ENCODE measurements at regions not wholly inside any gene's neighbourhood (a gene's known extent, or its start where the extent isn't known, plus 50 kb on each side); places are given as distances from the start of the nearest gene placed in this dataset.

DNA sequence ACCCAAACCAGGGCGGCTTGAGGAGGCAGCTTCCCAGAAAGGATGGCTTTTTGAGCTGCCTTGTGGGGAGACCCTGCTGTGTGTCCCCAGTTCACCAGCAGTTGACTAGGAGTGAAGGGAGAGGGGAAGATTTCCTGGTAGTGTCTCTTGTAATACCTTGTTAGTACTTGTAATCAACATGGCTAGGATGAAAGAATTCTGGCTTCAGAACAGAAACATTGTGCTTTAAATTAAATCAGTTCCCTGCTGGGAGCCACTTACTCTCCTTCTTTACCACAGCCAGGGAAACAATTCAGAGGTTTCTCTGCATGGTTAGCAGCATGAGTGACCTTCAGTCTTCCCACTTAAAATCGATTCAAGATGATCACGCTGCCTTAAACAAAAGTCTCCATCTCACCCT lies 525.4 kb upstream of the ID4 start (continued):
- TF ChIP-seq IRF3 (IDR thresholded peaks at IDR 0.05; ENCODE audit: low read depth, low read length) (no peak), TCF12 (IDR thresholded peaks at IDR 0.05) (no peak), MXI1 (IDR thresholded peaks at IDR 0.05; ENCODE audit: low read depth, low read length) (no peak), RAD21 (IDR thresholded peaks at IDR 0.05; ENCODE audit: low read length) (no peak)

GRCh38 chr6:19312241-19312978 lies 524.8 kb upstream of the ID4 start:
- H3K36me3 ChIP-seq (replicated peaks in 1 of 2; ENCODE audit: control insufficient read depth in 1 of 2, insufficient read depth in 2 of 2, low read length in 1 of 2): no peaks in the 10 kb centered on the region

More at GRCh38 chr6:19312241-19312978, 524.8 kb upstream of the ID4 start:
- Histone ChIP-seq H3K4me3 (ENCODE audit: low read depth in 2 of 2, low read length in 1 of 2) (no peak overlapping the region), H3K27me3 (ENCODE audit: insufficient read depth) (no peaks in the 10 kb centered on the region), H3F3A (replicated peaks; ENCODE audit: insufficient read depth) (no peaks in the 10 kb centered on the region), H3K4me1 (ENCODE audit: control insufficient read depth in 1 of 2, insufficient read depth in 2 of 2, low read depth in 1 of 2, low read length in 1 of 2) (no peaks in the 10 kb centered on the region), H3K9me2 (no peaks in the 10 kb centered on the region), H3K9ac (no peak overlapping the region), H3K27ac (ENCODE audit: low read depth in 2 of 2, low read length in 1 of 2) (no peak overlapping the region), H3K9me3 (no peaks in the 10 kb centered on the region), H3K4me2 (no peak overlapping the region), H4K20me1 (ENCODE audit: insufficient read depth) (no peaks in the 10 kb centered on the region), H3K79me2 (ENCODE audit: insufficient read depth) (no peaks in the 10 kb centered on the region), H2AFZ (ENCODE audit: low read depth) (no peak overlapping the region)
- 2% methylated on average over 5 of the region's 5 CpGs for WGBS (ENCODE audit: low lambda C conversion rate)
- TF ChIP-seq TCF12 (IDR thresholded peaks at IDR 0.05) (no peak), EZH2phosphoT487 (IDR thresholded peaks at IDR 0.05; ENCODE audit: borderline replicate concordance, low read depth) (no peak), NRF1 (IDR thresholded peaks at IDR 0.05; ENCODE audit: low read depth, low read length) (no peak), MAX (IDR thresholded peaks at IDR 0.05; ENCODE audit: low read depth) (no peak), POLR2AphosphoS5 (IDR thresholded peaks at IDR 0.05; ENCODE audit: low read depth, low read length) (no peak), ELF1 (IDR thresholded peaks at IDR 0.05) (no peak), IRF3 (IDR thresholded peaks at IDR 0.05; ENCODE audit: low read depth, low read length) (no peak), FOXJ3 (CRISPR knock-in tag; IDR thresholded peaks at IDR 0.05) (no peak), FOSL2 (IDR thresholded peaks at IDR 0.05; ENCODE audit: borderline replicate concordance, low read depth) (no peak), MEF2A (IDR thresholded peaks at IDR 0.05; ENCODE audit: borderline replicate concordance, low read depth) (no peak), TAF1 (IDR thresholded peaks at IDR 0.05; ENCODE audit: borderline replicate concordance, low read depth, low read length) (no peak), RCOR1 (IDR thresholded peaks at IDR 0.05; ENCODE audit: low read length) (no peak), SIN3A (IDR thresholded peaks at IDR 0.05; ENCODE audit: borderline replicate concordance, low read depth, low read length) (no peak), SMC3 (IDR thresholded peaks at IDR 0.05; ENCODE audit: low read depth, low read length) (no peak)
- TF ChIP-seq, protein P1, sequence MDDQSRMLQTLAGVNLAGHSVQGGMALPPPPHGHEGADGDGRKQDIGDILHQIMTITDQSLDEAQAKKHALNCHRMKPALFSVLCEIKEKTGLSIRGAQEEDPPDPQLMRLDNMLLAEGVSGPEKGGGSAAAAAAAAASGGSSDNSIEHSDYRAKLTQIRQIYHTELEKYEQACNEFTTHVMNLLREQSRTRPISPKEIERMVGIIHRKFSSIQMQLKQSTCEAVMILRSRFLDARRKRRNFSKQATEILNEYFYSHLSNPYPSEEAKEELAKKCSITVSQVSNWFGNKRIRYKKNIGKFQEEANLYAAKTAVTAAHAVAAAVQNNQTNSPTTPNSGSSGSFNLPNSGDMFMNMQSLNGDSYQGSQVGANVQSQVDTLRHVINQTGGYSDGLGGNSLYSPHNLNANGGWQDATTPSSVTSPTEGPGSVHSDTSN (IDR thresholded peaks at IDR 0.05): no peak
- CTCF ChIA-PET: no interaction called here
- POLR2A ChIA-PET: no interaction called here
- DNase-seq: no peak
